Hindlimb muscle (tissue), 1 donor: ENCODE measurements at regions not wholly inside any gene's neighbourhood (a gene's known extent, or its start where the extent isn't known, plus 50 kb on each side); places are given as distances from the start of the nearest gene placed in this dataset.

ENCODE experiments used
- DNase-seq: peaks from one replicate; pipeline ENCODE4 v3.0.0-alpha.2; 2013

DNA sequence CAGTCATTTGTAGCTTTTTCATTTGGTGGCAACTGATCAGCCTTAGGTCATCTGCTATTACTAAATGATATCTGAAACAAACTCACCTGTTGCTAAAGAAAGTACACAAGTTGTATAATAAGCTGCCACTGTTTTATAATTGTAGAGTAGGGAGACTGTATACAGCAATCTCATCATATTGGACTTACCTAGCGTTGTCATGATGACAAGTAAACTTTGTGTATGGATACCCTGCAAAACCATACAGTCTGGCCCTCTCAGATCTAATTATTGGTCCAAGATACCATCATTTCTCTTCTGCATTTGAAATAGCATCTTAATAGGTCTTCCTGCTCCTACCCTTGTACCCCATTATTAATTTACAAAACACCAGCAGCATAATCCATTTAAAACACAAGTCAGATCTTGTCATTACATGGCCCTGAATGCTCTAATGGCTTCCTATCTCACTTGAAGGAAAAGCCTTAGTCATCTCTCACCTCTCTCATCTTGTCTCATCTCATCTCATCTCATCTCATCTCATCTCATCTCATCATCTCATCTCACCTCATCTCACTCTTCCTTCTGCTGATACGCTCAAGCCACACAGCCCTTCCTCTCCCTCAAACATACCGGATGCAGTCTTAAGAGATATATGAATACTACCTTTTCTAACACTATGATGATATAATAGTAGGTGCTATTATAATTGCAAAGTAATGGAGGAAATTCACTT, 540.6 kb downstream of the MDFIC start:
- DNase-seq: no peak

DNA sequence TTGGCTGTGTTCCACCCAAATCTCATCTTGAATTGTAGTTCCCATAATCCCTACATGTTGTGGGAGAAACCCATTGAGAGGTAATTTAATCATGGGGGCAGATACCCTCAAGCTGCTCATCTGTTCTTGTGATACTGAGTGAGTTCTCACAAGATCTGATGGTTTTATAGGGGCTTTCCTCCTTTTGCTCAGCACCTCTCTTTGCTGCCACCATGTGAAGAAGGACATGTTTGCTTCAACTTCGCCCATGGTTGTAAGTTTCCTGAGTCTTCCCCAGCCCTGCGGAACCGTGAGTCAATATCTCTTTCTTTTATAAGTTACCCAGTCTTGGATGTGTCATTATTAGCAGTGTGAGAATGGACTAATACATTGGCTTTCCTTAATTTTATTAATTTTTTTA, 527.8 kb downstream of the MDFIC start:
- DNase-seq: no peak

DNA sequence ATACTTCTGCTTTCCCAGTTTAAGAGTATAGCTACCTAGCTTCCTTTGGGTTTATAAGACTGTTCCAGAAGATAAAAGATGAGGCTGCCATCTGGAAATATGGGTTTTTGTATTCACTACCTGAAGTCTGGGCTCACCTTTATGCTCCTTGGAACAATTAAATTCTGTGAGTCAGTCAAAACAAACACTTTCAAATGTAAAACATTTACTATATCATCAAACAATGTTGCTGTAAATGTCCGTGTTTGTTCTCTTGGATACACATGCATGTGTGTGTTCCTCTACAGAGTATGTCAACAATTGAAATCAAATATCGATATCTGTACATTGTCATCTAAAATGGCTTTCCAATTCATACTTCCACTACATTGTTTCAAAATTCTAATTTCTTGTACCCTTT, 525.6 kb downstream of the MDFIC start:
- no peak for DNase-seq

DNA sequence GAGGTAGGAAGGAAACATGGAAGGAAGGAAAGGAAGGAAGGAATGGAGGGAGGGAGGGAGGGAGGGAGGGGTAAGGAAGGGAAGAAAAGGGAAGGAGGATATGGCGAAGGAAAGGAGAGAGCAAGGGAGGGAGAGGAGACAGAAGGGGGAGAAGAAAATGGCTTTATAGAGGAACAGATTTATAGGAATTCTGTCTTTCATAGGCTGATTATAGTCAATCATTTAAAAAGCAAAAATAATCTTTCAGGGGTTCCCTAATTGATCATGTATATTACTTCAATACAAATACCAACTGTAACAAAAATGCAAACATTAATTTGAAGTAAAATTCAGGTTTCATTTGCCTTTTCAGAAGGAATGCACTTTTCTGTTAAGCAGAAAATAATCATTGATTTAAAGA, 519.1 kb downstream of the MDFIC start:
- DNase-seq: no peak

DNA sequence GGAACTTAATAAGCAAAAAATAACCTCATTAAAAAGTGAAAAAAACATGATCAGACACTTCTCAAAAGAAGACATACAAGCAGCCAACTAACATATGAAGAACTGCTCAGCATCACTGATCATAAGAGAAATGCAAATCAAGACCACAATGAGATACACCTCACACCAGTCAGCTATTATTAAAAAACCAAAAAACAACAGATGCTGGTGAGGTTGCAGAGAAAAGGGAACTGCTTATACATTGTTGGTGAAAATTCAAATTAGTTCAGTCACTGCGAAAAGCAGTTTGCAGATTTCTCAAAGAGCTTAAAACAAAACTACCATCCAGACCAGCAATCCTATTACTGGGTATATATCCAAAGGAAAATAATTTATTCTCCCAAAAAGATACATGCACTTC, 513.3 kb downstream of the MDFIC start:
- no peak for DNase-seq

DNA sequence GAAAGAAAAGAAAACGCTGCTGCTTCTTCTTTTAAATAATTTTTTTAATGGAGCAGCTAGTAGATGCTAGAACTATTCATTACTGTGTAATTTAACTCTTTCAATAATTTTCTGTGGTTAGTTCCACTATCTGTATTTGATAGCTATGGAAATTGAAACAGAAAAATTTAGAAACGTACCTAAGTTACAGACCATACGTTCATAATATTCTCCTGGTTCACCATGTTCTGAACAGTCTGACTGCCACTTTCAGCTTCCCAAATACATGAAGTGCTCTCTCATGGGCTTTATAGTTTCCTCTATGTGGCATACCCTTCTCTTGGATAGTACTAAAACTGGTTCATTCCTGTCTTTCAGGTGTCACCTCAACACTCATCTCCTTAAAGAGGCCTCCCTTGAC, 508.0 kb downstream of the MDFIC start:
- DNase-seq: no peak

DNA sequence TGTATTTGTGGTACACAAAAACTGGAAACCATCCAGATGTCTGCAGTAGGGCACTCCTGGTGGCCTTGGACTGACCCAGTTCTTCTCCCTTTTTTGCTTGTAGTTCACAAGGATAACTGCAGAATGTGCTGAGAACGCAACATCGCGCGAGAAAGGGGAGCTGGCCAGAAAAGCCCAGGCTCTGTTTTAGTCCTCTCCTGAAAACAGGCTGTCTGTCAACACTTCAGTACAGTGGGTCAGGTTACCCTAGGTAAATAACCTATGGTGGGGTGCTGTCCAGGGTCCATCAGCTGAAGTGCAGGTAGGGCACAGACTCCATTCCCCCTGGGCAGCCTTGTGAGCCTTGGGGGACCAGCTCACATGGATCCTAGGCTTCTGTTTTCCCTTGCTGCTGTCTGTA, 495.8 kb downstream of the MDFIC start:
- no peak for DNase-seq

DNA sequence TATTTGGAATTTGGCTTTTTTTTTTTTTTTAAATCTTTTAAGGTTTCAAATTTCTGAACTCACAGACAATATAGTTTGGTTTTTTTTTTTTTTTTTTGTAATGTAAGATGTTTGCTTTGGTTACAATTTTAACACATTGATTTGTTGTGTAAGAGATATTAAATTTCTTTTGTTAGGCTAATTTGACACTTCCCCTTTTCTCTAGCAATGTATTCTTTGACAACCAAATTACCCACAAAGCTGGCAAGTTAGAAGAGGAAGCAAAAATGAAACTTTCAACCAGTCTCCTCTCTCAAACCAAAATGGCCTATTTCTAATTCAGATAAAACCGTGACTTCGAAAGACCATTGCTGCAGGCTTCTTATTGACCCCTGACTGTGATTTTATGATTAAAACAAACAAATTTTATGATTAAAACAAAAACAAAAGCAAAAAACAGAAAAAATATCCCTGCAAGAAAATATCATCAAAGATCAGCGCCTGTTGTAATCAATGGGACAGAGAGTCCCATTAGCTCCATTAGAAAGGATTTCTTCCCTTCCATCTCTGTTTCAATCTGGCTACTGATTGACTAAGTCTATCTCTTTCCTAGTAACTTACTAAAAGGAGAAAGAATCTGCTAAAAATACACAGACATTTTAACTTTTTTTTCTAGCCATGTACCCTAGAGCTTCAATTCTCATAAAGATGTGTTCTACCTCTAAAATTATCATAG, 489.2 kb downstream of the MDFIC start:
- no peak for DNase-seq

DNA sequence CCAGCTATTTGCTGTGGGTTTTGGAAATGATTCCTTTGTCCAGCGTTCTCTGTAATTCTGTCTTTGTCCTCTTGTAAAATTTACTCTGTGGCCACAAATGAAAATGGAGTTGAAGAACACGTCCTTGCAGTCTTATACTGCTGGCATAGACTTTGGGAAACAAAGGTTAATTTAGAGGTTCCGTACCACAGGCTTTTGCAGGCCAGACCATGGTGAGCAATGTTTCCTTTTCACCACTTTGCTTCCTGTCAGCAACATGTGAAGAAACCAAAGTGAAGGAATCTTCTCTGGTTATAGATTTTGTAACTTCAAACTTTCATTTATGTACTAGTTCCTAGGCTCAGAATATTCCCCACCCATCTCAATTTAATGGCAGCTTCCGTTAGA, 488.5 kb downstream of the MDFIC start:
- DNase-seq: no peak

DNA sequence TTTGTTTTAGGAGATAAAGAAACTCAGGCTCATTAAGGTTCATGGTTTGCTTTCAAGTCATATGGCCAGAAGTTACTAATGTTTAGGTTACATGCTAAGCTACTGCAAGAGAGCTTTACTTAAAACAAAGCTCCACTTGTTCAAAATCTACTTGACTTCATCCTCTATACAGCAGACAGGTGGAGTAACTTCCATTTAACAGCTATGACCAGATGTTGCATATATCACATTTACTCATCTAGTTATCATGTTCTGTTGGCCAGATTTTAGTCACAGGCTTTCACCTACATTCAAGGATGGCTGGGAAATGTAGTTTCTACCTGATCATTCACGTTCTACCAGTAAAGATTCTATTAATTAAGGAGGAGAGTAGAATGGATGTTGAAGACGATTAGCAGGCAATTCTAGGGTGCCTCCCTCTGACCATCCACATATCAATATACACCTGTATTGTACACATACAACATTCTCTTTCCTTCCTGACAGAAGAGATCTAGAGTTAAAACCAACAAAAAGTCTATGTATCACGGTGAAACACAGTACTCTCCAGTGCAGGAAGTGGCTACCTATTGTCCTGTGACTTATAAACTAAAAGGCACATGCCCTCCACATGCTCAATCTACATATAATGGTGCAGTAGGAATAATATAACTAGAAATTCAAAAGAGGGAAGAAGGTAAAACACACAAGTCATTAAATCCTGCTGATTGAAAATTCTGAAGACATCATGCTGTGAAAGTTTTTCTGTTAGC, 488.0 kb downstream of the MDFIC start:
- DNase-seq: no peak

DNA sequence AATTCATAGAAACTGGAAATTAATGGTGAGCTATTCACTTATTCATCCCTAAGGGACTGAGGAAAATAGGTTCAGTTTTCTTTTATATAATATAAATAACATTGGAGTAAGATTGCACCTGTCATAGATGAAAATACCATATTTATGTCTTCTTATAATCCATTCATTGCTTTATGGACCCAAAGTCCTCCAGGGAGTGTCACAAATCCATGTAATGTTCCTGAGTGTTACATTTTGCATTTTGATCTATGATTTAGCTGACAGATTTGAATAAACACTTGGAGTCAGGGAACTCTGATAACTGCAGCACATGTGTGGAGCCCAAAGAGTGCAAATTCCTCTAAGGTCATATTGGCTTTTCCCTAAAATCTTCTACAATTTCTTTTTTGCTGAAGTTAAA, 484.3 kb downstream of the MDFIC start:
- no peak for DNase-seq

DNA sequence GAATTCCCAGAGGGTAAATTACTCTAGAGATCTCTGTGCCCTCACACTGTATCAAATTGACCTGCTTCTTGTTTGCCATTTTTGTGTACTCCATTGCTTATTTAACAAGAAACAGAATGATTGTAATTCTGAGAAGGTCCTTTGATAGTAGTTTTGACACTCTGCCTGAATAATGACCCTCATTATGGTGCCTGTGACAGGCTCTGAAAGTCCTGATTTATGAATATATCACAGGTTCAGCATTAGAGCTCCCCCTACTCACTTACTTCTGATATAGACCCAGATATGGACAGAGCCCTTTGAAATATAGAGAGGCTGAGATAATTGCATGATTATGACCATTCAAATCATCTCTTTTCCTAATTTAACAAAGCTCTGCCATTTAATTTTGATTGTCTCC, 465.2 kb downstream of the MDFIC start:
- no peak for DNase-seq

DNA sequence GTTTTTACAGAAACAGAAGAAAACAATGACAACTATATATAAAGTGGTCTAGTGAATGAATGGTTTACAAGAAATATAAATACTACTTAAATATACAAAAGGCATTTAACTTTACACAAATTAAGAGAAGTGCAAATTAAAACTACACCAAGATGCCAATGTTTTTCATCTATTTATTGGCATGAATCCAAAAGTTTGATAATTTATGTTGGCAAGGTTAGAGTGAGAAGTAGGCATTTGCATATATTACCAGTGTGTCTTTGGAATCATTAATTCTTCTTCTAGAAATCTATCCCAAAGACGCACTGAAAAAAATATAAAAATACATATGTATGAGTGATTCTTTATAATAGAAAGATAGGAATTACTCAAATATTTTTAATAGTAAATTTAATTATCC, 457.4 kb downstream of the MDFIC start:
- no peak for DNase-seq

DNA sequence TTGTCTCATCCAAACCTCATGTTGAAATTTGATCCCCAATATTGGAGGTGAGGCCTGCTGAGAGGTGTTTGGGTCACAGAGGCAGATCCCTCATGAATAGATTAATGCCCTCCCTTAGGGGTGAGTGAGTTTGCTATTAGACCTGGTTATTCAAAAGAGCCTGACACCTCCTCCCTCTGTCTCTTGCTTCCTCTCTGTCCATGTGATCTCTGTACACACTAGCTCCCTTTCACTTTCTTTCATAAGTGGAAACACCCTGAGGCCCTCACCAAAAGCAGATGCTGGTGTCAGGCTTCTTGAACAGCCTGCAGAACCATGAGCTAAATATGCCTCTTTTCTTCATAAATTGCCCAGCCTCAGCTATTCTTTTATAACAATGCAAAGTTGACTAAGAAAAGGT, 447.1 kb downstream of the MDFIC start:
- DNase-seq: no peak

DNA sequence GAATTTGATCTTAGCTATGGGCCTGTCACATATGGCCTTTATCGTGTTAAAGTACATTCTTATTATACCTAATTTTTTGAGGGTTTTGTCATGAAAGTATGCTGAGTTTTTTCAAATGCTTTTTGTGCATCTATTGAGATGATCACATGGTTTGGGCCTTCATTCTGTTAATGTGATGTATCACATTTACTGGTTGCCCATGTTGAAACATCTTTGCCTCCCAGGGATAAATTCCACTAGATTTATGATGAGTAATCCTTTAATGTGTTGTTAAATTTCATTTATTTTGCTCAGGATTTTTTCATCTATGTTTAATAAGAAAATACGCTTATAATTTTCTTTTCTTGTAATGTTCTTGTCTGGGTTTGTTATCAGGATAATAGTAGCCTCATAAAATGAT, 442.0 kb downstream of the MDFIC start:
- DNase-seq: no peak

DNA sequence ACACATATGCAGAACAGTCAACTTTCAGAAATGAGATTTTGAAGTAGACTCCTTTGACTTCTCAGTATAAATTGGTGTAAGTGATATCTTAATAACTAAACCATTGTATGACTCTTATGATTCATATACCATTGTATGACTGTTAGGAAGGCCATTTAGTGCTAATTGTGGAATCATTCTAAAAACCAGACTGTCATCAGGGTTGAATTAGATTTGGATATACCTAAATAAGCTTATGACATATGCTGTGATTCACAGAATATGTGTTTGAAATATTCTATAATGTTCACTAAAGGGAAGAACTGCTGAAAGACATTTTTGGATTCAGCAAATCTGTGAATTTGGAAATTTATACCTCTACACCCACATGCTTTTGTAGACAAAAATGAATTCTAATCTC, 438.1 kb downstream of the MDFIC start:
- DNase-seq: no peak

DNA sequence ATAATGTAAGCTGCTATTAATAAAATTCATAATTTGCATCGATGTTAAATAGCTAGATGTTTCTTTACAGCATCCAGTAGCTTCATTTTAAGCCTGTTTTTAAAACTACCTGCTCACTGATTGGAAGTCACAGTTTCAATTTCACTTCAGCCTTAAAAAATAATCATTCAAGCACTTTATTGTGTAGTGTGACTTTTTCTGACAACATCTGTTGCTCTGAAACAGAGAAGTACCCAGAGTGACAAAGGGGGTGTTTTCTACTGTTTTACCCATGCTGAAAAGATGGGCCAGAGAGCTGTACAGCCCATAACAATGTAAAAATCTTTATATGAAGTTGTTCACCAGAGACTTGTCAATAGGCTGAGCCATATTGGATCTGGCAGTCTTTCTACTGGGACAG, 437.2 kb downstream of the MDFIC start:
- DNase-seq: no peak

DNA sequence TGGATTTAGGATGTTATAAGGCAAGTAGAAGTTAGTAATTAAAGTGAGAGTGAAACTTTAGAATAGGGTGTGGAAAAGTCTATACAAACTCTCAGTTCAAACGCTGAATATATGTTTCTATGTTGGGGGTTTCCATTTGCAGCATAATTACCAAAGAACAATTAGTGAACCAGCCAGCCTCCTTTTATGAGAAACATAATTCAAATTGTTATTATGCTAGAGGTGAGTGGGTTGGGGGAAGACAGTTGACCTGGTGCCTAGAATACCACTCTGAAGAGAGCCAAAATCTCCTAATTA, 435.8 kb downstream of the MDFIC start:
- DNase-seq: no peak

DNA sequence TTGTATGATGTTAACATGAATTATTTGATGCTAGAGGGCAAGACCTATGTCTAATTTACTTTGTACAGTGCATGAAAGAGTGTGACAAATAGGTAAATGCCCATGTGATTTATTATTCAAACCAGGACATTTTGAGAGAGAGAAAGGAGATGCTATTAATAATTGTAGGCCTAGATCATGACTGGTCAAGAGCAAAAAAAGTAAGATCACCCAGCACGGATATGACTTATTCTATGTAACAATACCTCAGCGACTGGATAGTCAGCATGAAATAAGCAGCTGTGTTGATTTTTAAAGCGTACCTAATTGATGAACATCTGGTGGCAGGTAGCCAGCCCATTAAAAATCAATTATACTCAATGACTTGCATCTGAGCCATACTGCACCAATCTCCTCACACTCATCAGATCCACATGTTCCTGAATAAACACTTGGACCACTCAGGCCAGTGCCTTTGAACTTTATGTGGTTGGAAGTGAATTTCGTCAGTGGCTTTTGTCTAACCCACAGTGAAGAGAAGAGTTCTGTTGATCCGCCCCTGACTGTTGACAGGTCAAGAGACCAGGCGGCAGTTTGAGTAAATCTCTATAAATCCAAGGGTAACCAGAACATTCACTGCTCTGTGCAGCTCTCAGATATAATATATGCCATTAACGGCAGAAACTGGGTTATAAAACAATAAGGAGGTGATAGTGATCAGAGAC, 435.3 kb downstream of the MDFIC start:
- DNase-seq: no peak

DNA sequence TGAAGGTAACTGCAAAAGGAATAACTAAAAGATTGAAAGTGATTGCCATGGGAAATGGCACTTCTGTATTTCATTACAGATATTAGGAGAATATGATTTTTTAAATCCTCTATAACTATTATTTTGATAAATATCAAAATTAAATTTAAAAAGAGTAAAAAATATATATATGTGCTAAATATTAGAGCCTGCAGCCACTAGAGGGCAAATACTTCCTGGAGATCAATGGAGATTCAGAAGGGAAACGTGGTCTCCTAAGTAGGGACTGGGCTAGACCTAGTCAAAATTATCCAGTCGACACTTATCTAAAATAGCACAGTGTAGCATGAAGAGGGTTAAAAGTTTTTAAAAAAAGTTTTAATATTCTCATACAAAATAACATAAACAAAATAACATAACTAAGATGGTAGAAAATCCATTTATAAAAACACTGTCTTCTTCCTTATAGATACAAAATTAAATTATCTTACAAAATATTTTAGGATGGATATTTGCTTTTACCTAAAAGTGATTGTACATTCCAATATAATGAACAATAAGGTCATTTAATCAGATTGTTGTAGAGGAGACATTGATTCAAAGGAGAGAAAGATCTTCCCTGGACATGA, 434.3 kb downstream of the MDFIC start:
- no peak for DNase-seq

DNA sequence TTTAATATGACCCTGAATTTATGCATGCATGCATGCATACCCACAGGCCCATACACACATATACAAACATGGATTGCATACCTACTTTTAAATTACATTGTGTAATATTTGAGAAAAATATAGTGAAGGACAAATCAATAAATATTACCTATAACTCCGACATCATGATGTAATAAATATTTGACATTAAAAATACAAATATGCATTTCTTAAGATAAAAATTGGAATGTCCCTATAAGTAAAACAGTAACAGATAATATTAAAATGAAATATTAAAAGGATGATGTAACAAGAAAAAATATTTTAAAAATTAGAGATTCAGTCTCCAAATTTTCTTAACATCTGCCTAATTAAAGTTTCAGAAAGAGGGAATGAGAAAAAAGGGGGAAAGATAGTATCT, 433.0 kb downstream of the MDFIC start:
- no peak for DNase-seq

DNA sequence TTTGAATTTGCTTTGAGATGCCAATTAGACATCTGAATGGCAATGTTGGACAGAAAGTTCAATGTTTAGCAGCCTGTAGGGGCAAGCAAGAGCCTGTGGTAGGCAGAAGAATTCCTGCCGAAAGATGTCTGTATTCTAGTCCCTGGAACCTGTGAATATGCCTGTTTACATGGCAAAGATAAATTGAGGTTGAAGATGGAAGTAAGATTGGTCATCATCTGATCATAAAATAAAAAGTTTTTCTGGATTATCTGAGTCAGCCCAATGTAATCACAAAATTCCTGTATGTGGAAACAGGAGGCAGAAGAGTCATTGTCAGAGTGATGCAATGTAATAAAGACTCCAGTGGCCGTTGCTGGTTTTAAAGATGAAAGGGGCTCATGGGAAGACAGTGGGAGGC, 430.5 kb downstream of the MDFIC start:
- DNase-seq: no peak

DNA sequence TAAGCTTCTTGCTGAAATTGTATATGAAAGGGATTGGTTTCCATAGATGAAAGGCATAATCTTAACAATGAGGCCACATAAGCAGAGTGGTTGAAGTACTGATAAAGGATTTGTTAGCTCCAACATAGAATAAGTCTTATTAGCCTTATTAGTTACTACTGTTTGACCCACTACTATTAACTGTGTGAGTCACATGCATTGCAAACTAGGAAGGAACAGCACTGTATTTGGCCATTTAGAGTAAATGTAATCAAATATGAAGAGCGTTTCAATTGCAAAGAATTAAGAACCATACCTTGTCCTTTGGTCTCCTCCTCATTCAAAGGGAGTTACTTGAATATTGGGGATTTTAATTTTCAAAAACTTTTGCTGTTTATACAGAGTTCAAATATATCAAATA, 428.9 kb downstream of the MDFIC start:
- no peak for DNase-seq
